ENCODE measurements at regions not wholly inside any gene's neighbourhood (a gene's known extent, or its start where the extent isn't known, plus 50 kb on each side); places are given as distances from the start of the nearest gene placed in this dataset.

GRCh38 chr20:40435146-40435895 is 253.7 kb downstream of the MAFB start:
- Histone ChIP-seq H2AFZ (ENCODE audit: low read depth, low read length, severe bottlenecking) (no peak overlapping the region), H3K36me3 (ENCODE audit: low read length) (no peaks in the 10 kb centered on the region), H3F3A (ENCODE audit: insufficient read depth) (no peaks in the 10 kb centered on the region), H4K20me1 (ENCODE audit: low read depth, low read length) (no peaks in the 10 kb centered on the region), H3K27ac (ENCODE audit: low read depth, low read length) (no peak overlapping the region), H3K27me3 (ENCODE audit: low read length) (no peaks in the 10 kb centered on the region), H3K4me2 (ENCODE audit: low read depth, low read length, poor library complexity, severe bottlenecking) (no peak overlapping the region), H3K4me3 (ENCODE audit: insufficient read depth, low read length, poor library complexity, severe bottlenecking) (no peak overlapping the region), H3K9me2 (replicated peaks; ENCODE audit: insufficient read depth, low read length) (no peaks in the 10 kb centered on the region), H3K9me3 (ENCODE audit: insufficient read depth, low read length) (no peaks in the 10 kb centered on the region), H3K79me2 (ENCODE audit: insufficient read depth, low read length) (no peaks in the 10 kb centered on the region), H3K9ac (ENCODE audit: low read length) (no peak overlapping the region)
- TF ChIP-seq EZH2phosphoT487 (conservative IDR thresholded peaks at IDR 0.05; ENCODE audit: low read length), result no peak
- TF ChIP-seq, protein P1, sequence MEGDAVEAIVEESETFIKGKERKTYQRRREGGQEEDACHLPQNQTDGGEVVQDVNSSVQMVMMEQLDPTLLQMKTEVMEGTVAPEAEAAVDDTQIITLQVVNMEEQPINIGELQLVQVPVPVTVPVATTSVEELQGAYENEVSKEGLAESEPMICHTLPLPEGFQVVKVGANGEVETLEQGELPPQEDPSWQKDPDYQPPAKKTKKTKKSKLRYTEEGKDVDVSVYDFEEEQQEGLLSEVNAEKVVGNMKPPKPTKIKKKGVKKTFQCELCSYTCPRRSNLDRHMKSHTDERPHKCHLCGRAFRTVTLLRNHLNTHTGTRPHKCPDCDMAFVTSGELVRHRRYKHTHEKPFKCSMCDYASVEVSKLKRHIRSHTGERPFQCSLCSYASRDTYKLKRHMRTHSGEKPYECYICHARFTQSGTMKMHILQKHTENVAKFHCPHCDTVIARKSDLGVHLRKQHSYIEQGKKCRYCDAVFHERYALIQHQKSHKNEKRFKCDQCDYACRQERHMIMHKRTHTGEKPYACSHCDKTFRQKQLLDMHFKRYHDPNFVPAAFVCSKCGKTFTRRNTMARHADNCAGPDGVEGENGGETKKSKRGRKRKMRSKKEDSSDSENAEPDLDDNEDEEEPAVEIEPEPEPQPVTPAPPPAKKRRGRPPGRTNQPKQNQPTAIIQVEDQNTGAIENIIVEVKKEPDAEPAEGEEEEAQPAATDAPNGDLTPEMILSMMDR (IDR thresholded peaks at IDR 0.05; ENCODE audit: insufficient read depth, low read length, poor library complexity, severe bottlenecking), result no peak

- H3K9ac ChIP-seq (ENCODE audit: low read length), result no peak overlapping the region
- H2AFZ ChIP-seq (ENCODE audit: low read depth, low read length, severe bottlenecking), result no peak overlapping the region
- H3K4me3 ChIP-seq (ENCODE audit: insufficient read depth, low read length, poor library complexity, severe bottlenecking), result no peak overlapping the region
- no peak overlapping the region for H3K27ac ChIP-seq (ENCODE audit: low read depth, low read length)
- no peaks in the 10 kb centered on the region for H4K20me1 ChIP-seq (ENCODE audit: low read depth, low read length)
- no peaks in the 10 kb centered on the region for H3K9me3 ChIP-seq (ENCODE audit: insufficient read depth, low read length)
- H3K79me2 ChIP-seq (ENCODE audit: insufficient read depth, low read length), result no peaks in the 10 kb centered on the region
- TF ChIP-seq EZH2phosphoT487 (conservative IDR thresholded peaks at IDR 0.05; ENCODE audit: low read length), result no peak
- TF ChIP-seq, protein P1 (IDR thresholded peaks at IDR 0.05; ENCODE audit: insufficient read depth, low read length, poor library complexity, severe bottlenecking), result no peak
- H3K27me3 ChIP-seq (ENCODE audit: low read length), result no peaks in the 10 kb centered on the region
- H3K4me2 ChIP-seq (ENCODE audit: low read depth, low read length, poor library complexity, severe bottlenecking), result no peak overlapping the region
- H3K9me2 ChIP-seq (replicated peaks; ENCODE audit: insufficient read depth, low read length), result no peaks in the 10 kb centered on the region
- H3F3A ChIP-seq (ENCODE audit: insufficient read depth), result no peaks in the 10 kb centered on the region
- no peaks in the 10 kb centered on the region for H3K36me3 ChIP-seq (ENCODE audit: low read length)
Observed at GRCh38 chr20:40434122-40434521, 254.9 kb downstream of the MAFB start.

DNA sequence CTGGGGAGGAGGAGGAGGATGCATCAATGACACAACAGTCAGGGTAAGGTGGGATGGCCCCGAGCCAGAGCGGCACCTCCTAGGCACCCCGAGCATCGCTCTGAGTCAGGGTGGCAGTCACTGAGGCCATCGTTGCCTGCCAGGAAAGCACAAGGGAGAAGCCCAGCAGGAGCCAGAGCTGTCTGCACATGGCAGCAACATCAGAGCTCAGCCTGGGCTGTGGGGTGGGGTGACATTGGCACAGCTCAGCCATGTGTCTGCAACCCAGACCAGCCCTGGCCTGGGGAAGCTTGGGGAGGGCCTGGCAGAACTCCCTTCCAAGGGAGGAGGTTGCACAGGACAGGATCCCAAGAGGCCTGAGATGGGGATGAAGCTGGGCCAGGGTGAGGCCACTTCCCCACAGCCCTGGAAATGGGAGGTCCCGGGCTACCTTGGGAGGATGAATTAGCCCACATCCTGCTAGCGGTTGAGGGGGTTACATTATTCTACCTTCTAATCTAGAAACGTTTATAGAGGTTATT is 255.6 kb downstream of the MAFB start:
- no peaks in the 10 kb centered on the region for H3K9me3 ChIP-seq (ENCODE audit: insufficient read depth, low read length)
- H3K27me3 ChIP-seq (ENCODE audit: low read length), result no peaks in the 10 kb centered on the region
- no peak for TF ChIP-seq EZH2phosphoT487 (conservative IDR thresholded peaks at IDR 0.05; ENCODE audit: low read length)
- TF ChIP-seq, protein P1 (IDR thresholded peaks at IDR 0.05; ENCODE audit: insufficient read depth, low read length, poor library complexity, severe bottlenecking), result no peak
- no peak overlapping the region for H3K4me3 ChIP-seq (ENCODE audit: insufficient read depth, low read length, poor library complexity, severe bottlenecking)
- no peaks in the 10 kb centered on the region for H3F3A ChIP-seq (ENCODE audit: insufficient read depth)
- H4K20me1 ChIP-seq (ENCODE audit: low read depth, low read length), result no peaks in the 10 kb centered on the region
- no peak overlapping the region for H3K4me2 ChIP-seq (ENCODE audit: low read depth, low read length, poor library complexity, severe bottlenecking)
- H3K27ac ChIP-seq (ENCODE audit: low read depth, low read length), result no peak overlapping the region
- no peaks in the 10 kb centered on the region for H3K36me3 ChIP-seq (ENCODE audit: low read length)
- H3K9ac ChIP-seq (ENCODE audit: low read length), result no peak overlapping the region
- H3K9me2 ChIP-seq (replicated peaks; ENCODE audit: insufficient read depth, low read length), result no peaks in the 10 kb centered on the region
- no peaks in the 10 kb centered on the region for H3K79me2 ChIP-seq (ENCODE audit: insufficient read depth, low read length)
- H2AFZ ChIP-seq (ENCODE audit: low read depth, low read length, severe bottlenecking), result no peak overlapping the region

All from SU-DHL-6 (cell line).